Mucosa of descending colon (tissue), 3 donors: ENCODE measurements at regions not wholly inside any gene's neighbourhood (a gene's known extent, or its start where the extent isn't known, plus 50 kb on each side); places are given as distances from the start of the nearest gene placed in this dataset.

ENCODE experiments used
- ATAC-seq: fragments of 200-7000 bp; cut with Tn5 transposase; one replicate; pipeline ENCODE4 v1.9.1; 2020; ENCODE audit warnings: mild to moderate bottlenecking, moderate library complexity
- DNase-seq, 3 donors: peaks; one replicate each; pipeline ENCODE4 v3.0.0-alpha.2; 2020
- H3K36me3 ChIP-seq: fragments of 200-600 bp; one replicate; pipeline ENCODE4 v1.8.0; 2021; ENCODE audit warnings: low read depth, mild to moderate bottlenecking
- H3K4me1 ChIP-seq: fragments of 200-600 bp; one replicate; pipeline ENCODE4 v1.8.0; 2021; ENCODE audit warnings: low read depth, mild to moderate bottlenecking
- H3K4me3 ChIP-seq: fragments of 200-600 bp; one replicate; pipeline ENCODE4 v1.8.0; 2021; ENCODE audit warnings: mild to moderate bottlenecking
- H3K9me3 ChIP-seq: fragments of 200-600 bp; one replicate; pipeline ENCODE4 v1.8.0; 2021; ENCODE audit warnings: mild to moderate bottlenecking
- intact Hi-C, 2 donors: fragments of 100-400 bp; cut with DNase I in 1 of 2; cut with micrococcal nuclease in 1 of 2; formaldehyde crosslinking; loops; one replicate each; pipeline versions ENCODE4 v1.11.0 to v1.11.1; 2022; cut with DNase I, micrococcal nuclease
- TF ChIP-seq, protein P1 (sequence below): fragments of 200-600 bp; IDR thresholded peaks from one replicate; pipeline ENCODE4 v1.8.0; 2022; ENCODE audit warnings: antibody characterized with exemption, mild to moderate bottlenecking
- donor health status: DM: no; HTN: no; CAD: no; lungs with moderate emphysema.
- donor health status: DM: no; HTN: no; CAD: no.
- donor health status: DM: no; HTN: yes; CAD: no.

- TF ChIP-seq, protein P1, sequence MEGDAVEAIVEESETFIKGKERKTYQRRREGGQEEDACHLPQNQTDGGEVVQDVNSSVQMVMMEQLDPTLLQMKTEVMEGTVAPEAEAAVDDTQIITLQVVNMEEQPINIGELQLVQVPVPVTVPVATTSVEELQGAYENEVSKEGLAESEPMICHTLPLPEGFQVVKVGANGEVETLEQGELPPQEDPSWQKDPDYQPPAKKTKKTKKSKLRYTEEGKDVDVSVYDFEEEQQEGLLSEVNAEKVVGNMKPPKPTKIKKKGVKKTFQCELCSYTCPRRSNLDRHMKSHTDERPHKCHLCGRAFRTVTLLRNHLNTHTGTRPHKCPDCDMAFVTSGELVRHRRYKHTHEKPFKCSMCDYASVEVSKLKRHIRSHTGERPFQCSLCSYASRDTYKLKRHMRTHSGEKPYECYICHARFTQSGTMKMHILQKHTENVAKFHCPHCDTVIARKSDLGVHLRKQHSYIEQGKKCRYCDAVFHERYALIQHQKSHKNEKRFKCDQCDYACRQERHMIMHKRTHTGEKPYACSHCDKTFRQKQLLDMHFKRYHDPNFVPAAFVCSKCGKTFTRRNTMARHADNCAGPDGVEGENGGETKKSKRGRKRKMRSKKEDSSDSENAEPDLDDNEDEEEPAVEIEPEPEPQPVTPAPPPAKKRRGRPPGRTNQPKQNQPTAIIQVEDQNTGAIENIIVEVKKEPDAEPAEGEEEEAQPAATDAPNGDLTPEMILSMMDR: no peak
- Histone ChIP-seq H3K4me3 (no peak overlapping the region), H3K36me3 (no peaks in the 10 kb centered on the region), H3K4me1 (no peaks in the 10 kb centered on the region), H3K9me3 (no peaks in the 10 kb centered on the region)
- intact Hi-C loops: no loop called here
- no peak for DNase-seq
- no peak for ATAC-seq
These were observed 472.2 kb upstream of the ZMIZ1 start for GRCh38 chr10:78596556-78596955.

GRCh38 chr10:78597796-78598555 is 470.8 kb upstream of the ZMIZ1 start:
- Histone ChIP-seq H3K4me1 (no peaks in the 10 kb centered on the region), H3K36me3 (no peaks in the 10 kb centered on the region), H3K4me3 (no peak overlapping the region), H3K9me3 (no peaks in the 10 kb centered on the region)
- intact Hi-C loops: no loop called here
- no peak for ATAC-seq
- no peak for DNase-seq
- TF ChIP-seq, protein P1: no peak

DNA sequence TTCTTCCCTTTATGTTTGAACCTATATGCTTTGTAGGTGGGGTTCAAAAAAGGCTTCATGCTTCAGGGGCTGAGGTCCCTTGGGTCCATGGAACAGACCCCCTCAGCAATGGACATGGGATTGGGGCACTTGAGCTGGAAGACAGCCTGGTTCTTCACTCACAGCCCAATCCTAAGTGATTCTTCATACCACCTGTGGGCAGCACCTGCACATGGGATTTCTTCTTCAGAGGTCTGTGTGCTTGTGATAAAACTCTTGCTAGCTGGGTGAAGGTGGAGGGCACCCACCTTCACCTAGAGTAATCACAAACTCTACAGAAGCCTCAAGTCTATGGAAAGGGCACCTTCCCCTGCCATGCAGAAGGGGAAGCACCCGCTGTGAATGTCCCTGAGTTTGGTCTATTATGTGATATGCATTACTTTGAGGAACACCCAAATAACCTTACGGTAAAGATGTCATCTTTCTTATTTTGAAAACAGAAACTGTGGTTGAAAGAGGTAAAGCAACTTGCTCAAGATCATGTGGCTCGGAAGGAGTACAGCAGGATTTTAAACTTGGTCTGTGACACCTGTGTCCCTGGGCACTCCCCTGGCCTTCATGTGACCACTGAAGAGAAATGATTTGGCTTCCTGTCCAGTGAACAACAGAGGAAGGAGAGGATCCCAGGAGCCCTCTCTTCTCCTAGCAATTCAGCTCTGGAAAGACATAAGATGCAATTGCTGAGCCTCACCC is 469.5 kb upstream of the ZMIZ1 start:
- Histone ChIP-seq H3K36me3 (no peaks in the 10 kb centered on the region), H3K4me3 (no peak overlapping the region), H3K9me3 (no peaks in the 10 kb centered on the region), H3K4me1 (no peaks in the 10 kb centered on the region)
- intact Hi-C loops: no loop called here
- no peak for DNase-seq
- ATAC-seq: no peak
- TF ChIP-seq, protein P1: no peak

- TF ChIP-seq, protein P1: no peak
- intact Hi-C loops: no loop called here
- Histone ChIP-seq H3K4me1 (no peaks in the 10 kb centered on the region), H3K9me3 (no peaks in the 10 kb centered on the region), H3K4me3 (no peak overlapping the region), H3K36me3 (no peaks in the 10 kb centered on the region)
- DNase-seq (no peak), ATAC-seq (no peak)
These were observed 468.6 kb upstream of the ZMIZ1 start for GRCh38 chr10:78600121-78600665.

DNA sequence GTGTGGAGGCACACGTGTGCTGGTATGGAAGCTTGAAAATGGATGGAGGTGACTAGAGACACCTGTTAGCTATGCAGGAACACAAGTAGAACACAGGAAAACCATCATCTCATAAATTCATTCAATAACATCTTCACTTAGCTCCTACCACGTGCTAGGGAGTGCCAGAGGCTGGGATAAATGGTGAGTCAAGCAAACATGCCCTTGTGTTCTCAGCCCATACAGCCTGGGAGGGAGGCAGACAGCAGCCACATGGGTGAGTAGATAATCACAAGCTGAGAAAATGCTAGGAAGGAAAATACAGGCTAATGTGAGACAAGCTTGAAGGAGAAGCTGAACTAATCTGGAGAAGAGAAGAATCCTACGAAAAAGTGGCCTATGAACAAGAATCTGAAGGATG is 468.0 kb upstream of the ZMIZ1 start:
- Histone ChIP-seq H3K9me3 (no peaks in the 10 kb centered on the region), H3K36me3 (no peaks in the 10 kb centered on the region), H3K4me1 (no peaks in the 10 kb centered on the region), H3K4me3 (no peak overlapping the region)
- peak; percentile 82 for ATAC-seq
- no peak for DNase-seq
- TF ChIP-seq, protein P1: no peak
- intact Hi-C loops: no loop called here
